Central memory CD8-positive, alpha-beta T cell (primary cell): ENCODE measurements at regions not wholly inside any gene's neighbourhood (a gene's known extent, or its start where the extent isn't known, plus 50 kb on each side); places are given as distances from the start of the nearest gene placed in this dataset.

ENCODE experiments used
- ATAC-seq: fragments of 150-1000 bp; cut with Tn5 transposase; replicated peaks from 2 replicates; pipeline ENCODE4 v1.10.0; 2022; ENCODE audit warnings: mild to moderate bottlenecking, moderate FRiP score, moderate number of reproducible peaks; ENCODE audit not compliant: poor library complexity, severe bottlenecking; ENCODE audit errors: extremely low read depth
- DNase-seq, 2 donors: peaks; one replicate each; pipeline ENCODE4 v3.0.0; 2021; ENCODE audit warnings: low spot score in 2 of 2
- H3K27ac Mint-ChIP-seq: one replicate; pipeline ENCODE4 v1.8.0; 2022; ENCODE audit warnings: low read depth, mild to moderate bottlenecking, moderate library complexity, mixed read lengths
- H3K27me3 Mint-ChIP-seq: one replicate; pipeline ENCODE4 v1.8.0; 2022; ENCODE audit warnings: mixed read lengths
- H3K36me3 Mint-ChIP-seq: one replicate; pipeline ENCODE4 v1.8.0; 2022; ENCODE audit warnings: mild to moderate bottlenecking, moderate library complexity, mixed read lengths; ENCODE audit not compliant: insufficient read depth
- H3K4me1 Mint-ChIP-seq: one replicate; pipeline ENCODE4 v1.8.0; 2022; ENCODE audit warnings: mixed read lengths
- H3K4me3 Mint-ChIP-seq: one replicate; pipeline ENCODE4 v1.8.0; 2022; ENCODE audit warnings: mild to moderate bottlenecking, moderate library complexity, mixed read lengths
- H3K9me3 Mint-ChIP-seq: one replicate; pipeline ENCODE4 v1.8.0; 2022; ENCODE audit warnings: mixed read lengths

DNA sequence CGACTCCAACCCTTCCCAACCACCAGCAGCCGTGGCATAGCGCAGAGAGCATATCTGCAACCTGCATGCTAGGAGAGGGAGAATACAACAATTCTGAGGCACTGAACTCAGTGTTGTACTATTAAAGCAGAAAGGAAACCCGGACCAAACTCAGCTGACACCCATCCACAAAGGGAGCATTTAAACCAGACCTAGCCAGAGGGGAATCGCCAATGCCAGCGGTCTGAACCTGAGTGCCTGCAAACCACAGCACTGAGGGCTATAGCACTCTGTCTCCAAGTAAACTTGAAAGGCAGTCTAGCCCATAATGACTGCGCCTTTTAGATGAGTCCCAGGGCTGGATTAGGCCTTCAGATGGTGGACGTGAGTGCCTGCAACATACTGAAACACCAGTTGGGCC, 494.4 kb upstream of the PTPRD start:
- Mint-ChIP-seq H3K4me3 (no peak overlapping the region), H3K9me3 (peaks cover 27% of the 10 kb centered on the region), H3K27ac (no peak overlapping the region), H3K36me3 (no peaks in the 10 kb centered on the region), H3K27me3 (no peaks in the 10 kb centered on the region), H3K4me1 (no peaks in the 10 kb centered on the region)
- ATAC-seq = no peak
- no peak for DNase-seq

DNA sequence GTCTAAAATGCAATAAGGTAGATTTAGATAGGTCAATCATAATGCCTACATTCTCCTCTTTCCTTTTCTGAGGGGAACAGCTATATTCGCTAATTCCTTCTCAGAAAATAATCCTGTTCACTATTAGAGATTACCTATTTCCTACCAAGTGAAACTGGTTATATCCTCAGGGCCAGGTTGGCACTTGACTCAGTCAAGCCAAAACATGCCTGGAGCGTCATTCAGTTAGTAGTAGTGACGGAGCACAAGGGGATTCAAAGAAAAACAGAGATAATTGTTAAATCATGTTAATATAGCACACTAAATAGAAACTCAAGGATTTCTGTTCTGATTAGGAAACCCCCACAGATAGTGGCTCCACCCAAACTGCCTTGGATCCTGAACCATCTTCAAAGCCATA, 515.4 kb upstream of the PTPRD start:
- Mint-ChIP-seq H3K9me3 (peaks cover 7% of the 10 kb centered on the region), H3K27me3 (no peaks in the 10 kb centered on the region), H3K27ac (no peak overlapping the region), H3K4me1 (no peaks in the 10 kb centered on the region), H3K36me3 (no peaks in the 10 kb centered on the region), H3K4me3 (no peak overlapping the region)
- DNase-seq (no peak), ATAC-seq (no peak)

DNA sequence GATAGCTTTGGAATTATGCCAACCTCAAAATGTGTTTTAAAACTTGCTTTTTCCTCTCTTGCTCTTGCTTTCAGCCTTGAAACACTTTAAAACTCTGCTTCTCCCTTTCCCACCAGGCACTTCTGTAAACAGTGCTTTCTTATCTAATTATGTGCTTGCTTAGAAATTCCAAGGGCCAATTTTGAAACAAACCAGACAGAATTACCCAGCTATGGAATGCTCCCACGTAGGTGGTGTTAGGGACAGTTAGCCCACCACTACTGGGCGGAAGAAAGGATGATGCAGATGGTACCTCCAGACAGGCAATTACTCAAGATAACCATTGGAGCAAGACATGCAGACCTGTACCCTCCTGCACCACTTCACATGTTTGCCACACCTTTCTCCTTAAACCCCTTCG, 523.0 kb upstream of the PTPRD start:
- peaks cover 14% of the 10 kb centered on the region for H3K9me3 Mint-ChIP-seq
- ATAC-seq (no peak), DNase-seq (no peak)

DNA sequence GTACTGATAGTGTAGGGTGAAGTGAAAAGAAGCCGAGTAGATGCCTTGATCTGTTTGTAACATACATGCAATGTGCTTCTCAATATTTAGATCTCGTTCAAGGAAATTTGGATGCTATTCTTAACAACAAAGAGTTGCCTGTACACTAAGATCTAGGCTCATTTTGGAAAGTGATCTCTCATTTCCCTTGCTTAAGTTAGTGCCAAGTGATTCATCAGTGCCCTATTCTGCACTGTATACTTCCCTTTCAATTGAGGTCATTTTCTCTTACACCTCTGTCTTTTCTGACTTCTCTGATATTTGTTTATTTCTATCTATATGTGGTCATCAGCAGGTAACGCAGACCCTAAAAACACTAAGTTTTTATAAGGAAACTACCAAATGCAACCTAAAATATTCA, 528.6 kb upstream of the PTPRD start:
- H3K27me3 Mint-ChIP-seq = no peaks in the 10 kb centered on the region
- no peak overlapping the region for H3K27ac Mint-ChIP-seq
- ATAC-seq (no peak), DNase-seq (no peak)
- H3K4me3 Mint-ChIP-seq = no peak overlapping the region
- no peaks in the 10 kb centered on the region for H3K4me1 Mint-ChIP-seq
- no peaks in the 10 kb centered on the region for H3K36me3 Mint-ChIP-seq
- H3K9me3 Mint-ChIP-seq = peaks cover 36% of the 10 kb centered on the region

More for the DNA sequence above, 523.0 kb upstream of the PTPRD start:
- no peaks in the 10 kb centered on the region for H3K36me3 Mint-ChIP-seq
- no peaks in the 10 kb centered on the region for H3K27me3 Mint-ChIP-seq
- no peak overlapping the region for H3K27ac Mint-ChIP-seq
- no peak overlapping the region for H3K4me3 Mint-ChIP-seq
- no peaks in the 10 kb centered on the region for H3K4me1 Mint-ChIP-seq

DNA sequence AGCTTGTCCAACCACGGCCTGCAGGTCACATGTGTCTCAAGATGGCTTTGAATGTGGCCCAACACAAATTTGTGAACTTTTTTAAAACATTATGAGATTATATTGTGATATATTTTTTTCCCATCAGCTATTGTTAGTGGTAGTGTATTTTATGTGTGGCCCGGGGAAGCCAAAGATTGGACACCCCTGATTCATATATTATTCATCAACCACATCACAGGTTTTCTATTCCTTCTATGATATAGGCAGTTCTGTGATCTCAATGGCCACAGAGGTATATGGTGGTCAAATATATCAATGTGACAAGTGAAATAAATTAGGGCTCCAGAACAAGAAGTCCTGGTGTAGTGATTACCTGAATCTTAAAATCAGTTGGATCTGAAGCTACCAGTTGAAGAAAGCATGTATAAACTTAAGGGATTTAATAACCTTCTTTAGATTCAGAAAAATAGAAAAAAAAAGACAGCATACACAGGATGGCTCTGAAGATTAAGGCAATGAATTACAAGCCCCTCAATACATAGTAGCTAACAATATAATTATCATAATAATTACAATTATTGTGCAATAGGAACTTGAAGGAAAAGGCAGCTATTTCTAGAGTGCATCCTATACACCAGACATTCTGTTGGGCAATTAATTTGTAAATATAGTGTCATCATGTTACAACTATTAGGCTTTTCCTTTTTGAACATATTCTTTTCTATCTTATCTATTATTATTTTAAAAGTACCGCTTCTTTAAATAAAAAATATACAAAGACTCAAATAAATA, 530.4 kb upstream of the PTPRD start:
- no peaks in the 10 kb centered on the region for H3K36me3 Mint-ChIP-seq

DNA sequence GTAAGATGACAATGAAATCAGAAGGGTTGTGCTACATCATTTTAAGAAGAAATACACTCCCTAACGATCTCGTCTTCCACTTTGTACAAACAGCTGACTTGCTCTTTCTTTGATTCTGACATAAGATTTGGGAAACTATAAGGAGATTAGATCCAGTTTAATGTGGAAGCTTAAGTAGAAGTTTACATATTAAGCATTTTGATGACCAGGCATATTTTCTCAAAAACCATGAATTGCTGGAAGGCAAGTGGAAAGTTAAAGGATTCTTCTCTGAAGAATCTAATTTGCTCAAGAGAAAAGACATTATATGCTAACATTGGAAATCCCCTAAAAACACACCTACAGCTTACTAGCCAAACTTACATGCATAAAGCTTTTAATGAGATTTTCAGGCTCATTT, 531.9 kb upstream of the PTPRD start:
- no peak for ATAC-seq
- Mint-ChIP-seq H3K27me3 (no peaks in the 10 kb centered on the region), H3K27ac (no peak overlapping the region), H3K4me1 (no peaks in the 10 kb centered on the region), H3K4me3 (no peak overlapping the region), H3K9me3 (peaks cover 43% of the 10 kb centered on the region), H3K36me3 (no peaks in the 10 kb centered on the region)
- no peak for DNase-seq

More for the DNA sequence above, 530.4 kb upstream of the PTPRD start:
- H3K27me3 Mint-ChIP-seq = no peaks in the 10 kb centered on the region
- no peaks in the 10 kb centered on the region for H3K4me1 Mint-ChIP-seq
- DNase-seq = no peak
- H3K27ac Mint-ChIP-seq = no peak overlapping the region
- ATAC-seq = no peak
- H3K9me3 Mint-ChIP-seq = peaks cover 40% of the 10 kb centered on the region
- H3K4me3 Mint-ChIP-seq = no peak overlapping the region

DNA sequence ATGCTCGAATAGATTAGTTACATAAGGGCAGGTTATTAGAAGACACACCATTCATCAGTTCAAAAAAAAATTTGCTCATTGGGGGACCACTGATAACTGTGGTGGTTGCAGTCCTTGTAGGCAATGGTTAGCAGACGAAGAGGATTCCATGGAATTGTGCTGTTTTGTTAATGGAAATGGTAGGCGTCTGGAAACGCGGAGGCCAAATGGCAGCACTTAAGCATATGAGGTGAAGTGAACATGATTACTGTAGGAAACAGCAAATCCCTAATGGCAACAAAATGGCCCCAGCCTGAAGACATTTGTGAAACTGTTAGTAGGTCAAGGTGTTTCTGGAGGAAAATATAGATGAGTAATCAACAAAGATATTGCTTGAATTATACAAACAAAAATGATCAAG, 535.4 kb upstream of the PTPRD start:
- no peak overlapping the region for H3K4me3 Mint-ChIP-seq
- no peaks in the 10 kb centered on the region for H3K4me1 Mint-ChIP-seq
- H3K9me3 Mint-ChIP-seq = peaks cover 32% of the 10 kb centered on the region
- no peaks in the 10 kb centered on the region for H3K27me3 Mint-ChIP-seq
- peaks cover 1% of the 10 kb centered on the region for H3K36me3 Mint-ChIP-seq
- H3K27ac Mint-ChIP-seq = no peak overlapping the region
- DNase-seq (no peak), ATAC-seq (no peak)

DNA sequence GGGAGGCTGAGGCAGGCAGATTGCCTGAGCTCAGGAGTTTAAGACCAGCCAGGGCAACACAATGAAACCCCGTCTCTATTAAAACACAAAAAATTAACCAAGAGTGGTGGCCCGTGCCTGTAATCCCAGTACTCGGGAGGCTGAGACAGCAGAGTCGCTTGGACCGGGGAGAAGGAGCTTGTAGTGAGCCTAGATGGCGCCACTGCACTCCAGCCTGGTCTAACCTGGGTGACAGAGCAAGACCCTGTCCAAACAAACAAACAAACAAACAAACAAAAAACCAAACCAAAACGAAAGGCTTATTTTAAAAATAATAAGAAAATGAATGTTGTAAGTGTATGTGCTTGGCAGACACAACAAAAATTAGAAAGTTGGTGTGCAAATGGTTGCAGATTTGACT, 536.3 kb upstream of the PTPRD start:
- H3K36me3 Mint-ChIP-seq = peaks cover 1% of the 10 kb centered on the region
- H3K9me3 Mint-ChIP-seq = peaks cover 30% of the 10 kb centered on the region
- DNase-seq (no peak), ATAC-seq (no peak)
- no peak overlapping the region for H3K4me3 Mint-ChIP-seq
- no peaks in the 10 kb centered on the region for H3K4me1 Mint-ChIP-seq
- no peaks in the 10 kb centered on the region for H3K27me3 Mint-ChIP-seq
- no peak overlapping the region for H3K27ac Mint-ChIP-seq

DNA sequence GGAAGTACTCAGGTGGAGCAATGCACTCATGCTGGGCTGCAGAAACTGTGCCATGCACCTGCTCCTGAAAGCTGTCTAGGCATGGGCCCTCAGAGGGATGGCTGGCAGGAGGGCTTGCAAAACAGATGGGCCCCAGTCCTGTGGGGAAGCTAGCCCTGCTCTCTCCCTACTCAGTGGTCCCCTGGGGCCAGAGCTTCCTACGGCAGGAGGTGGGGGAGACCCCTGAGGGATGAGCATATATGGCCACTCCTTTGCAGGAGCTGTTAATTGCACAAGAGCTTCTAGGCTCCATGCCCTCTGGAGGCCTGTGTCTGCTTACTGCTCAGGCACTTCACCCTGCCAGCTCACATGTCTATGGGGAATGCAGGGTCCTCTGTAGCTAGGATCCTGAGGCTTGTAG, 545.3 kb upstream of the PTPRD start:
- DNase-seq (no peak), ATAC-seq (no peak)
- peaks cover 43% of the 10 kb centered on the region for H3K9me3 Mint-ChIP-seq
- H3K36me3 Mint-ChIP-seq = no peaks in the 10 kb centered on the region
- no peak overlapping the region for H3K27ac Mint-ChIP-seq
- H3K4me3 Mint-ChIP-seq = no peak overlapping the region
- H3K4me1 Mint-ChIP-seq = no peaks in the 10 kb centered on the region
- H3K27me3 Mint-ChIP-seq = no peaks in the 10 kb centered on the region

DNA sequence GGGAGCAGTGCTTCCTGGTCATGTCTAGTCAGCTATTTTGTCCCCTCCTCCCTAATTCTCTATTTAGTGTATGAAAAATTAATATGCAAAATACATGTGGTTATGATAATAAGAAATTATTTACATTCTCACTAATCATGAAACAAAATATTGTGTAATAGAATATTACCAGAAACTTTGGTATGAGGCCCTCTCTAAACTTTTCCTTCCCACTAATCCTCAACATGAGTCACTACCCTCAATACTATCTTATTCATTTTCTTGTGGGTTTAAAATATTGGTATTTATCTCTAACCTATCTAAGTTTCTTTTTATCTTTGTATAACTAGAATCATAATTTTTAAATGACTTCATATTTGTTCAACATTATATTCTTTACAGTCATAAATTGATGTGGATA, 545.9 kb upstream of the PTPRD start:
- ATAC-seq = no peak
- no peak overlapping the region for H3K4me3 Mint-ChIP-seq

DNA sequence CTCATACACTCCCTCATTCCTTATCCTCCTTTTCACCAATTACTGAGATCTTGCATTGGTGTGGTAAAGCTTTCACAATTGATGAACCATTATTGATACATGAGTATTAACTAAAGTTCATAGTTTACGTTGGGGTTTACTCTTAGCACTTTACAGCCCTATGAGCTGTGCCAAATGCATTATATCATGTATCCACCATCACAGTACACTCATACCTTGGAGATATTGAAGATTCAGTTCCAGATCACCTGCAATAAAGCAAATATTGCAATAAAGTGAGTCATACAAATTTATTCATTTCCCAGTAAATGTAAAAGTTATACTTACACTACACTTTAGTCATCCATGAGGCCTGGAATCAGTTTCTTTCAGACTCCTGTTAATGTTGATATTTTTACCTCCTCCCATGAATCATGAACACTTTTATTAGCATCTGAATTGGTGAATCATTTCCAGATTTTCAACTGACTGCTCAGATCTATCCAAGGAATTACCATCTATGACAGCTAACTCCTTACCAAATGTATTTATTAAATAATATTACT, 546.6 kb upstream of the PTPRD start:
- Mint-ChIP-seq H3K9me3 (peaks cover 41% of the 10 kb centered on the region), H3K27me3 (no peaks in the 10 kb centered on the region), H3K36me3 (no peaks in the 10 kb centered on the region), H3K27ac (no peak overlapping the region), H3K4me1 (no peaks in the 10 kb centered on the region), H3K4me3 (no peak overlapping the region)
- DNase-seq (no peak), ATAC-seq (no peak)

More for the DNA sequence above, 545.9 kb upstream of the PTPRD start:
- Mint-ChIP-seq H3K4me1 (no peaks in the 10 kb centered on the region), H3K9me3 (peaks cover 43% of the 10 kb centered on the region), H3K27ac (no peak overlapping the region), H3K27me3 (no peaks in the 10 kb centered on the region), H3K36me3 (no peaks in the 10 kb centered on the region)
- no peak for DNase-seq

DNA sequence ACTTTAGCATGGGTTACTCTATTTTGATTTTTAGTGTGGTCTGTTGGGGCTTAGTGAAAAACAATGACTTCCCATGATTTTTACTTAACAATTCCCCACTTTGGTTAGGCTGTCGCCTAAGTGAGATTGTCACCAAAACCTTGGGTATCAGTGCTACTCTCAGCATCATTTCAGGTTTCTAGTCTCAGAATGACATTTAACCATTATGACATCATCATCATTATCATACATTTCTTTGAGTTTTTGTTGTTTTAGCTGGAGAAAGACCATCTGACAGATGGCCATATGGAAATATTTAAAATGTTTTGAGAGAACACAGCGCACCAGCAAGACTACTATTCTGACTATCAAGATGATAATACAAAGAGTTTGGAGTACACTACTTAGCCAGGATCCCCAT, 551.0 kb upstream of the PTPRD start:
- H3K4me3 Mint-ChIP-seq = no peak overlapping the region
- no peaks in the 10 kb centered on the region for H3K36me3 Mint-ChIP-seq
- no peak for ATAC-seq
- peaks cover 32% of the 10 kb centered on the region for H3K9me3 Mint-ChIP-seq
- DNase-seq = no peak
- H3K27ac Mint-ChIP-seq = no peak overlapping the region
- no peaks in the 10 kb centered on the region for H3K27me3 Mint-ChIP-seq
- H3K4me1 Mint-ChIP-seq = no peaks in the 10 kb centered on the region

DNA sequence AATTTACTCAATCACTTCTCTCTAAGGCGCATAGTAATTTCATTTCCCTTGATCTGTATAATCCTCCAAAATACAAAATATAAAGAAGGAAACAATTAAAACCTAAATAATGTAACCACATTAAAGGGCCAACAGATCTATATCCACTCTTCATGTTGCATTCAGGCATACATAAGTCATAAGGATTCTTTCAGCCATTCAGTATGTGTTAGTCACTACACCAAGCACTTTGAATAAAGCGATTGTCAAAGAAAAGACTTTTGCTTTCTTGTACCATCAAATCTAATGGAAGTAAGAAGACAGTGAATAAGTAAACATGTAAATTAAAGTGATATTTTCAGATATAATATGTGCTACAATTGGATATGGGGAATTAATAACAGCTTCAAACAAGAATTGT, 569.2 kb upstream of the PTPRD start:
- no peak overlapping the region for H3K27ac Mint-ChIP-seq
- peaks cover 34% of the 10 kb centered on the region for H3K9me3 Mint-ChIP-seq

More for the DNA sequence above, 569.2 kb upstream of the PTPRD start:
- Mint-ChIP-seq H3K36me3 (peaks cover 2% of the 10 kb centered on the region), H3K4me3 (no peak overlapping the region), H3K27me3 (no peaks in the 10 kb centered on the region), H3K4me1 (no peaks in the 10 kb centered on the region)
- no peak for DNase-seq
- ATAC-seq = no peak
